ENCODE measurements at regions not wholly inside any gene's neighbourhood (a gene's known extent, or its start where the extent isn't known, plus 50 kb on each side); places are given as distances from the start of the nearest gene placed in this dataset.
"Not testable (repeated sequence)": the region's sequence is repeated elsewhere in the genome, so short reads cannot be mapped to it uniquely, and the experiment has no call there.

DNA sequence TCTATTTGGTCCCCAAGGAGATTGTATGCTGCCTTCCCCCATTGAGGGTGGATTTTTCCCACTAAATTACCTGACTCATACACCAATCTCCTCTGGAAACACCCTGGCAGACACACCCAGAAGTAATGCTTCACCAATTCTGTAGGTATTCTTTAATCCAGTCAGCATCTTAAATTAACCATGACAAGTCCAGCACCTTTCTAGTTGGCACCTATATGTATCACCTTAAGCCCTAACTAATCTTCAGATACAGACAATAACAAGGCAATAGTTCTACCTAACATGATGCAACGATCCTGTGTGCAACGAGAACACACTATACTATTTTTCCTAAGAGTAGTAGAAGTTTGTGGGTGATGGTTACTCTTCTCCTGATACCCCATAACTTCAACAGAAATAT, 473.3 kb upstream of the NPAP1 start:
- not testable (repeated sequence) for DNase-seq

DNA sequence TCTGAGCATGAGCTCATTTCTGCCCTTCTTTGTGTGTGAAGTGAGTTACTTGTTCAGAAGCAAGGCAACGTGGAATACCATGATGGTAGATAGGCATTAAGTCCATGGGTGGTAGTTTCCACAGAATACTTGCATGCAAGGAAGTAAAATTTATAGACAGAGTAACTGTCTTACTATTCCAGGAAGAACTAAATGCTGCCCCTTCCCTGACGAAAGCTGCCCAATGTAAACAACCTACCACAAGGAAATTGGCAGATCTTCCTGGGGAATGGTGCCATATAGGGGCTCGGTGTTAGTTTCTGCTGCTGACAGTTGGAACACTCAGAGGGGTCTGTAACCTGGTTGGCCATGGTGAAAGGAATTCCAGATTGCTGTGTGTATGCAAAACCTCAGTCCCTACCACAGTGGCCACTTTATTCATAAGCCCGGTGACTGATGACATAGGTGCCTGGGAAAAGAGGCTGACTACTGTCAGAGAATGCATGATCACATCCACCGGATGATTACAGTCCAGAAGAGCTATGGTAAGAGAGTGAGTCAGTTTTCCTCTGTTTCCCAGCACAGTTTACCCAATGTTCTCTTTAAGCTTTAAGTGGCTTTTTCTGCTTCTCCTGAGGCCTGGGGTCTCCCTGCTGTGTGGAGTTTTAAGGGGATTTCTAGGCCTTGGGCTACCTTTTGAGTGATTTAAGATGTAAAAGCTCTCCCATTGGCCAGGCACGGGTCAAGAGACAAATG, 463.7 kb upstream of the NPAP1 start:
- DNase-seq = not testable (repeated sequence)

DNA sequence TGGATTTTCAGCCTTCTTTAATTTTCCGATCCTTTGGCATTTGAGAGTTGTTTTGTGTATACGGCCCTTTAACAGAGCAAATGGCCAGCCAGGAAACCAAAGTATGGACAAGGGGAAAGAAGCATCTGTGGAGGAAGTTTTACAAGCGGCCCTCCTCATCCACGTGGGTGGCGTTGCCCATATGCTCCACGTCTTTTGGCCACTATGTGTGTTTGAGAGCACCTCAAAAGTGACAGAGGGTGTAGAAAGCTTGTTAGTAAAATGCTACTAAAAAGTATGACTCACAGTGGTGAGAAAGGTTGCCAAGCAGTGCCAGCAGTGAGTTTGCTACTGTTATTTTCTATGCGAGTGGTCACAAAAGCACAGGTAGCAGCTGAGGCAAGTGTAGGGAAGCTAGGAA, 451.8 kb upstream of the NPAP1 start:
- DNase-seq = no peak

GRCh38 chr15:24224161-24224560, 451.4 kb upstream of the NPAP1 start:
- DNase-seq = no peak

DNA sequence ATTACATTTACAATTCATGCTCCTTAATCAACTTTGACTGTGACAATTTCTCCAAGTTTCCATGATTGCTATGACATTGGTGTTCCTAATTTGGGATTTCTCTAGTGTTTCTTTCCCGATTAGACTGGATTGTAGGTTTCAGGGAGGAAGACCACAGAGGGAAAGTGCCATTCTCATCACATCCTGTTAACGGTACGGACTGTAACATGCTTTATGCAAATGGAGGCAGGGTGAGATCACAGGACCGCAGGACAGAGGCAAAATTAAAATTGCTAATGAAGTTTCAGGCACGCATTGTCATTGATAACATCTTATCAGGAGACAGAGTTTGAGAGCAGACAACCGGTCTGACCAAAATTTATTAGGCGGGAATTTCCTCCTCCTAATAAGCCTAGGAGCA, 446.7 kb upstream of the NPAP1 start:
- DNase-seq = not testable (repeated sequence)

GRCh38 chr15:24233134-24233533, 442.4 kb upstream of the NPAP1 start:
- DNase-seq = not testable (repeated sequence)

DNA sequence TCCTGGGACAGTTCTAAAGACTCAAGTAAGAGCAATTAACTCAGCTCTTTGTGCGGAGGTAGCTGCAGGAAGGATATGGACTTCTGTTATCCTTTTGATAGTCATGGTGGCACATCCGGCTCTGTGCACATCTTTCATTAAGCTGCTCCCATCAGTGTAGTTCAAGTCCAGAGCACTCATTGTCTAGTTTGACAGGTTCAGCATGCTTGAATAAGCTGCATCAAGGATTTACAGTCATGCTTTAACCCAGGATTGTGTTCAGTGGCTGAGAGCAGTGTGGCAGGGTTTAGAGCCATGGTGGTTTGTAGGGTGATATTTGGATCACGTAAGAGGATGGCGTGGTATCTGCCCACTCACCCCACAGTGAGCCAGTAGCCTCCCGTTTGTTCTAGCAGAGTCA, 435.0 kb upstream of the NPAP1 start:
- not testable (repeated sequence) for DNase-seq

DNA sequence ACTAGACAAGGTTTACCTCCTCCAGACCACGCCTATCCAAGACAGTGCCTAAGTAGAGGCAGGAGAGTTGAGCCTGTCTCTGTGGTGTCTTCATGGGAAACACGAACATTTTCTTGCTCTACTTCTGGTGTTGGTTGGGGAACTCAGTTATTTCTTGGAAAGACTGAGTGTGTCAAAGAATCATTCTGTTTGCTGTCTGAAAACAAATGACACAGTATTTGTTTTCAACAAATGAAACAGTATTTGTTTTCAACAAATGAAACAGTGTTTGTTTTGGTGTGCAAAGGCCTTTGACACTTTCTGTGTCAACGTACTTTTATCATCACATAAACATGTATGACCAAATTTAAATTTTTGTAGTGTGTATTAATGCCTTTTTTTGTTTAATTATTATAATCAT, 416.5 kb upstream of the NPAP1 start:
- not testable (repeated sequence) for DNase-seq

DNA sequence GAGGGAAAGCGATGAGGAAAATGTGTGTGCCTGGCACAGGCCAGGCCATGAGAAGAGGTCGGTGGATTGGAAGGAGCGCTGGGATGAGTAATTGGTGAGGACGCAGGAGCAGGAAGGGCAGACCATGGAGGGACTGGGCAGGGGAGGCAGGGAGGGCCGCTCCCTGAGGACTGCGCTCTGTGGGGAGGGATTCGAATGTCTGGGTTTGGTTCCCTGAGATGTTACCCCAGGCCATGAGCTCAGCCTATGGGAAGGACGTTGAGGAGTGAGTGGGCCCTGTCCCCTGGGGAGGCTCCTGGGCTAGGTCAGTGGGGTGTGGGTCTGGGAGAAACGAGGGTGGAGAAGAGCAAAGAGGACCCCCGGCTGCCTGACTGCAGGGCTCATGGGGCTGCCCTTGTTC, 415.2 kb upstream of the NPAP1 start:
- not testable (repeated sequence) for DNase-seq

- not testable (repeated sequence) for DNase-seq
Observed at GRCh38 chr15:24260854-24261253, 414.7 kb upstream of the NPAP1 start.

DNA sequence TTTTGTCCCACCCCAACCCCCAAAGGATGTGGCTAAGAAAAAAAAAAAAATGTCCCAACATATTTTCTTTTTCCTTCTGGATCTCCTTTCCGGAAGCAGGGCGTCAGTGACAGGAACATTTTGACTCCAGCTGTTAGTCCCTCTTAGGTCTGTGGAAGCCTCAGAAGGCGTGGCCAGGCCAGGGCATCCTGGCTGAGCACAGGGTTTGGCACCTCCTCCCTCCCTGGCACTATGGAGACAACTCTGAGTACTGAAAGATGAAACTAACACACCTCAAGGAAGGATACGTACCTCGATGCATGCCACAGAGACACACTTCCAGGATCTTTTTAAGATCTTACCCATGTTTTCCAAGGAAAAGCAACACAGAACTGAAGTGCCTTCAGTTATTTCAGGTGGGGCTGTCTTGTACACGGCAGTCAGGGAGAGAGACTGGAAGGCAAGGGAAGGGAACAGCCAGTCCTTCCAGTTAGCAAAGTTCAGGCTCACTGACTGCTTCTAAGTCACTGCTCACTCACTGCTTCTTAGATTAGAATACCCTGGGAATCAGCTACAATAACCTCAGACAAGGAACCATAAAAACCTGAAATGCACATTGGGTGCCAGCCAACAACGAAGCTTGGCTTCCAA, 406.9 kb upstream of the NPAP1 start:
- DNase-seq = not testable (repeated sequence)

GRCh38 chr15:24269166-24269571, 406.4 kb upstream of the NPAP1 start:
- DNase-seq = no peak

DNA sequence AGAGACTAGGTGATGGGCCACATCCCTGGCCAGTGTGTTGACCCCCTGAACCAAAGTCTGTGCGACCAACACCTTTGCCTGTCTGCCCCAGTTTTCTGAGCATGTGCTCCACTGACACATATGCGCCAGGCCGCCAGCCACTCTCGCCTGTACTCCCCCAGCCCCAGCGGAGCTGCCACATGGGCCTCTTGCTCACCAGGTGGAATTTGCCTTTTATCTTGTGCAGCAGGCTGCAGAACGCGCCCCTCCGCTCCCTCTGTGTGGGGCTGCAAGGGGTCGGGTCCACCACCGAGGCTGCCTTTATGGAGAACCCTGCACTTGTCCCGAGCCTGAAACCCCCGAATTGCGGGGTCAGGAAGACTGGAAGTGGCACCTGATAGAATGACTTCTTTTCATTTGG, 405.7 kb upstream of the NPAP1 start:
- DNase-seq = no peak

- not testable (repeated sequence) for DNase-seq
Observed at GRCh38 chr15:24271496-24272244, 403.9 kb upstream of the NPAP1 start.

DNA sequence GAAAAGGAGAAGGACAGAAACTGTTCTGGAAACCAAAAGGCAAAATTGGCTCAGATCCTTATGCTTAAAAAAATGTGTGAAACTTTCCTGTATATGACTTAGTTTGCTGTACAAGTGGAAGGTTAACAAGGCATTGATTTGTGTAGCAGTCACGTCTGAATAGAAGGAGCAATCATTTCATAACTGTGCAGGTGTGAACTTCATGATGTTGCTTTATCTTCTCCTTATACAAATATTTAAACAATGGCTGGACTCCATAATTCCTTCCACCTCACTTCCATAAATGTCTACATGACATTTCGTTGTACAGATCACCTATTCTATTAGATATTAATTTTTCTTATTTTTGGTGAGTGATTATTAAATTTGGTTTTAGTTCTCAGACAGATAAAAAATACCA, 382.7 kb upstream of the NPAP1 start:
- DNase-seq = no peak

GRCh38 chr15:24300804-24301368, 374.7 kb upstream of the NPAP1 start:
- DNase-seq = not testable (repeated sequence)

DNA sequence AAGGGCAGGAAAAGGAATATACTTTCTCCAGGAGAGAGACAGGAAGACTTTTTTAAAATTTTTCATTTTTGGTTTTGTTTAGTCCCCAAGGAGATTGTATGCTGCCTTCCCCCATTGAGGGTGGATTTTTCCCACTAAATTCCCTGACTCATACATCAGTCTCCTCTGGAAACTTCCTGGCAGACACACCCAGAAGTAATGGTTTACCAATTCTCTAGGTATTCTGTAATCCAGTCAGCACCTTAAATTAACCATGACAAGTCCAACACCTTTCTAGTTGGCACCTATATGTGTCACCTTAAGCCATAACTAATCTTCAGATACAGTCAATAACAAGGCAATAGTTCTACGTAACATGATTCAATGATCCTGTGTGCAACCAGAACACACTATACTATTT, 373.6 kb upstream of the NPAP1 start:
- not testable (repeated sequence) for DNase-seq

GRCh38 chr15:24304747-24305146, 370.8 kb upstream of the NPAP1 start:
- not testable (repeated sequence) for DNase-seq

DNA sequence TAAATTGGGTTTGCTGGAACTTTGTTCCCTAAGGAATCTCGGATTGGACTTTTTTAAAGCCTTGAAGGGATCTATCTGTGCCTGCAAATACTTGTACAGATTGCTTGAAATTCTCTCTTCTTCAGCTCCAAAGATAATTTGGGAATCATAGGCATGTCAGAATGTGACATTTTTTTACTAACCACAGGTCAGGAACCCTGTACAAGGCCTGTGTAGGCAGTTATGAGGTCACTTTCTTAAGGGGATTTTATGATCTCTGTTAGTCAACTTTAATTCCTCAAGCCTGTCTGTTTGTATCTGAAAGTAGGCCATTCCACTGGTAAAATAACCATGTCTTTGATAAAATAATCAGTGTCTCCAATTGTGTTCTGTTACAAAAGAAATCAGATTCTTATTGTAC, 369.9 kb upstream of the NPAP1 start:
- DNase-seq = not testable (repeated sequence)

- DNase-seq = not testable (repeated sequence)
Observed at GRCh38 chr15:24309700-24310099, 365.9 kb upstream of the NPAP1 start.

GRCh38 chr15:24311692-24312091, 363.9 kb upstream of the NPAP1 start:
- DNase-seq = not testable (repeated sequence)

GRCh38 chr15:24316326-24316725, 359.2 kb upstream of the NPAP1 start:
- not testable (repeated sequence) for DNase-seq

DNA sequence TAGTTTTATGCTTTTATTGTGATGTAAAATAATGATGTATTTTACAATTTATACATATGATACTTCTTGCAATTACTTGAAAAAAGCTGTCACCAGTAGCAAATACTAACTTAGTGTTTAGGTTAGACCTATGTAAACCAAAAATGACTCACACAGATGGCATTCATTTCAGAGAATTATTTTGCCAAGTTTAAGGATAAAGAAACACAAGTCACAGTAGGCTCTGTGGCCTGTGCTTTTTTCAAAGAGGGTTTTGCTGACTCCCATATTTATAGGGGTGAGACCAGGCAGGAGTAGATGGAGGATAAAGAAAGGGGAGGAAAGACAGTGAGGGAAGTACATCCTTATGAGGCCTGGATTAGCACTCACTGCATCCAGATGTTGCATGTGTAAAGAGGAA, 356.6 kb upstream of the NPAP1 start:
- DNase-seq = no peak

Measured in stimulated activated CD4-positive, alpha-beta T cell treated with anti-CD3 and anti-CD28 coated beads, Interleukin-15, amount 100 ng/mL, for 24 hours (primary cell).